ENCODE measurements at regions not wholly inside any gene's neighbourhood (a gene's known extent, or its start where the extent isn't known, plus 50 kb on each side); places are given as distances from the start of the nearest gene placed in this dataset.

DNA sequence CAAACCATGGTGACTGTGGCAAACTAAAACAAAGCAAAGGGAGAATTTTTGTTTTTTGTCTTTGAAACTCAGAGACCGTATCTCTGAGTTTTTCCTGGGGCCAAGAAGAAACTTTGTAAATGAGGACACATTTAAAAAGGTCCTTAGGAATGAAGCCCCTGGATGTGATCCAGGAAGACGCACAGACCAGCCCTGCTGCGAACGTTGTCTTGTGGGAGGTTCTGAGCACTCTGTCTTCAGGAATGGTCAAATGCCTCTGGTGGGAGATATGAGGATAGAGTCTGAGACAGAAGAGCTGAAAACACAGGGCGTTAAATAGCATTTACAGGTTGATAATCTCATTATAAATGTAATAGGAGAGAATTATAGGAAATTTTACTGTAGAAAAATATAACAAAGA lies 893.5 kb upstream of the KLHL29 start:
- Mint-ChIP-seq H3K4me3 (no peak overlapping the region), H3K27ac (no peak overlapping the region), H3K9me3 (peaks cover 19 to 22% of the 10 kb centered on the region in 2 donors), H3K36me3 (no peaks in the 10 kb centered on the region), H3K27me3 (ENCODE audit: low read depth in 2 of 2) (no peaks in the 10 kb centered on the region), H3K4me1 (no peaks in the 10 kb centered on the region)
- DNase-seq (no peak), ATAC-seq (no peak)
- H3K9me3 ChIP-seq (ENCODE audit: control insufficient read depth, insufficient read depth, low read length): peaks cover under 1% of the 10 kb centered on the region
- 87% methylated on average over 4 of the region's 5 CpGs for WGBS (ENCODE audit: insufficient coverage)
- intact Hi-C loops (cut with micrococcal nuclease): no loop called here
- no peaks in the 10 kb centered on the region for H3K4me1 ChIP-seq (ENCODE audit: control insufficient read depth, insufficient read depth, low read length)
- H3K36me3 ChIP-seq (ENCODE audit: control insufficient read depth, insufficient read depth, low read length): no peaks in the 10 kb centered on the region
- H3K4me3 ChIP-seq (ENCODE audit: low read length): no peak overlapping the region
- H3K27ac ChIP-seq (ENCODE audit: low read length): no peak overlapping the region
- no peaks in the 10 kb centered on the region for H3K27me3 ChIP-seq (ENCODE audit: control insufficient read depth, insufficient read depth, low read length)
- no peak for TF ChIP-seq CTCF (IDR thresholded peaks at IDR 0.05)

GRCh38 chr2:22494156-22494555 lies 890.8 kb upstream of the KLHL29 start:
- Mint-ChIP-seq H3K27me3 (ENCODE audit: low read depth in 2 of 2) (no peaks in the 10 kb centered on the region), H3K4me3 (no peak overlapping the region), H3K27ac (no peak overlapping the region), H3K36me3 (no peaks in the 10 kb centered on the region), H3K4me1 (no peaks in the 10 kb centered on the region), H3K9me3 (peaks cover 22 to 27% of the 10 kb centered on the region in 2 donors)
- Histone ChIP-seq H3K36me3 (ENCODE audit: control insufficient read depth, insufficient read depth, low read length) (no peaks in the 10 kb centered on the region), H3K4me1 (ENCODE audit: control insufficient read depth, insufficient read depth, low read length) (no peaks in the 10 kb centered on the region), H3K4me3 (ENCODE audit: low read length) (no peak overlapping the region), H3K27ac (ENCODE audit: low read length) (no peak overlapping the region), H3K27me3 (ENCODE audit: control insufficient read depth, insufficient read depth, low read length) (no peaks in the 10 kb centered on the region), H3K9me3 (ENCODE audit: control insufficient read depth, insufficient read depth, low read length) (peaks cover 4% of the 10 kb centered on the region)
- 50% methylated on average over 3 of the region's 3 CpGs for WGBS (ENCODE audit: insufficient coverage)
- no peak for DNase-seq
- no peak for ATAC-seq
- intact Hi-C loops (cut with micrococcal nuclease): no loop called here
- TF ChIP-seq CTCF (IDR thresholded peaks at IDR 0.05): no peak

GRCh38 chr2:22497064-22497463 lies 887.9 kb upstream of the KLHL29 start:
- Histone ChIP-seq H3K4me3 (ENCODE audit: low read length) (no peak overlapping the region), H3K27me3 (ENCODE audit: control insufficient read depth, insufficient read depth, low read length) (no peaks in the 10 kb centered on the region), H3K27ac (ENCODE audit: low read length) (no peak overlapping the region), H3K36me3 (ENCODE audit: control insufficient read depth, insufficient read depth, low read length) (no peaks in the 10 kb centered on the region), H3K9me3 (ENCODE audit: control insufficient read depth, insufficient read depth, low read length) (peaks cover 4% of the 10 kb centered on the region), H3K4me1 (ENCODE audit: control insufficient read depth, insufficient read depth, low read length) (no peaks in the 10 kb centered on the region)
- no peak for TF ChIP-seq CTCF (IDR thresholded peaks at IDR 0.05)
- ATAC-seq (no peak), DNase-seq (no peak)
- Mint-ChIP-seq H3K4me1 (no peaks in the 10 kb centered on the region), H3K9me3 (peaks cover 25 to 31% of the 10 kb centered on the region in 2 donors), H3K36me3 (no peaks in the 10 kb centered on the region), H3K27ac (no peak overlapping the region), H3K27me3 (ENCODE audit: low read depth in 2 of 2) (no peaks in the 10 kb centered on the region), H3K4me3 (no peak overlapping the region)
- intact Hi-C loops (cut with micrococcal nuclease): no loop called here
- WGBS (ENCODE audit: insufficient coverage): no CpG with 5 or more reads among the region's 1 CpG

GRCh38 chr2:22497789-22498188 lies 887.2 kb upstream of the KLHL29 start:
- Mint-ChIP-seq H3K9me3 (peaks cover 22 to 31% of the 10 kb centered on the region in 2 donors), H3K4me3 (no peak overlapping the region), H3K4me1 (no peaks in the 10 kb centered on the region), H3K27ac (no peak overlapping the region), H3K27me3 (ENCODE audit: low read depth in 2 of 2) (no peaks in the 10 kb centered on the region), H3K36me3 (no peaks in the 10 kb centered on the region)
- no peak overlapping the region for H3K4me3 ChIP-seq (ENCODE audit: low read length)
- WGBS (ENCODE audit: insufficient coverage): 71% methylated on average over 3 of the region's 3 CpGs
- intact Hi-C loops (cut with micrococcal nuclease): no loop called here
- H3K27me3 ChIP-seq (ENCODE audit: control insufficient read depth, insufficient read depth, low read length): no peaks in the 10 kb centered on the region
- DNase-seq: no peak
- no peaks in the 10 kb centered on the region for H3K36me3 ChIP-seq (ENCODE audit: control insufficient read depth, insufficient read depth, low read length)
- no peak overlapping the region for H3K27ac ChIP-seq (ENCODE audit: low read length)
- TF ChIP-seq CTCF (IDR thresholded peaks at IDR 0.05): no peak
- no peaks in the 10 kb centered on the region for H3K4me1 ChIP-seq (ENCODE audit: control insufficient read depth, insufficient read depth, low read length)
- ATAC-seq: no peak
- peaks cover 4% of the 10 kb centered on the region for H3K9me3 ChIP-seq (ENCODE audit: control insufficient read depth, insufficient read depth, low read length)
